WTC11 (cell line): ENCODE measurements at regions not wholly inside any gene's neighbourhood (a gene's known extent, or its start where the extent isn't known, plus 50 kb on each side); places are given as distances from the start of the nearest gene placed in this dataset.

Source experiments
- ATAC-seq: fragments of 200-7000 bp; cut with Tn5 transposase; 2 replicates; pipeline ENCODE4 v1.10.0; 2021; ENCODE audit warnings: mild to moderate bottlenecking, moderate library complexity
- CTCF ChIA-PET: fragments of 300-600 bp; sonication (Branson Sonifier 250); formaldehyde crosslinking; loops from one replicate; lab custom pipeline; 2021; ENCODE audit warnings: antibody characterized with exemption; lab: Charles Lee
- POLR2A ChIA-PET: fragments of 350-600 bp; sonication (Branson Sonifier 250); formaldehyde crosslinking; loops from one replicate; lab custom pipeline; 2021; ENCODE audit warnings: antibody characterized with exemption; lab: Charles Lee
- DNase-seq: peaks from one replicate; pipeline ENCODE4 v3.0.0; 2021; ENCODE audit warnings: low spot score
- H3K27ac Mint-ChIP-seq: 2 replicates; pipeline ENCODE4 v1.8.0; 2021; ENCODE audit warnings: mixed read lengths
- H3K27me3 Mint-ChIP-seq: 2 replicates; pipeline ENCODE4 v1.8.0; 2021; ENCODE audit warnings: low read depth, mild to moderate bottlenecking, moderate library complexity, mixed read lengths
- H3K36me3 Mint-ChIP-seq: 2 replicates; pipeline ENCODE4 v1.8.0; 2021; ENCODE audit warnings: mixed read lengths
- H3K4me1 Mint-ChIP-seq: 2 replicates; pipeline ENCODE4 v1.8.0; 2022; ENCODE audit warnings: mixed read lengths
- H3K4me3 Mint-ChIP-seq: 2 replicates; pipeline ENCODE4 v1.8.0; 2021; ENCODE audit warnings: mild to moderate bottlenecking, moderate library complexity, mixed read lengths
- H3K9me3 Mint-ChIP-seq: 2 replicates; pipeline ENCODE4 v1.8.0; 2021; ENCODE audit warnings: mixed read lengths
- CREB1 ChIP-seq: sonication (generic); formaldehyde crosslinking; IDR thresholded peaks from 2 replicates; pipeline ENCODE4 v1.8.0; 2023; ENCODE audit warnings: mild to moderate bottlenecking, missing genetic modification reagents
- CTCF ChIP-seq: fragments of 200-600 bp; IDR thresholded peaks from 2 replicates; pipeline ENCODE4 v1.8.0; 2022; ENCODE audit warnings: antibody characterized with exemption
- E2F5 ChIP-seq: sonication (generic); formaldehyde crosslinking; IDR thresholded peaks from 2 replicates; pipeline ENCODE4 v1.8.1; 2022; ENCODE audit warnings: mild to moderate bottlenecking, moderate library complexity, missing genetic modification reagents
- ESRRA ChIP-seq: sonication (generic); formaldehyde crosslinking; IDR thresholded peaks from 2 replicates; pipeline ENCODE4 v1.8.1; 2022; ENCODE audit warnings: mild to moderate bottlenecking, missing genetic modification reagents, borderline replicate concordance
- ETV6 ChIP-seq: sonication (generic); formaldehyde crosslinking; IDR thresholded peaks from 2 replicates; pipeline ENCODE4 v1.8.1; 2022; ENCODE audit warnings: mild to moderate bottlenecking, missing genetic modification reagents
- FOXJ3 ChIP-seq: sonication (generic); formaldehyde crosslinking; IDR thresholded peaks from 2 replicates; pipeline ENCODE4 v1.9.0; 2021; ENCODE audit warnings: missing genetic modification reagents, mild to moderate bottlenecking, borderline replicate concordance
- GTF2I ChIP-seq: fragments of 250-450 bp; sonication (Bioruptor Pico); conservative IDR thresholded peaks from 2 replicates; pipeline ENCODE4 v1.4.0; 2021; ENCODE audit warnings: mild to moderate bottlenecking
- JUN ChIP-seq: sonication (generic); formaldehyde crosslinking; IDR thresholded peaks from 2 replicates; pipeline ENCODE4 v1.8.0; 2023; ENCODE audit warnings: mild to moderate bottlenecking, missing genetic modification reagents
- MXD4 ChIP-seq: fragments of 250-450 bp; sonication (Bioruptor Pico); IDR thresholded peaks from 2 replicates; pipeline ENCODE4 v1.8.0; 2021; ENCODE audit warnings: mild to moderate bottlenecking, moderate library complexity, borderline replicate concordance
- NR3C1 ChIP-seq: sonication (generic); formaldehyde crosslinking; conservative IDR thresholded peaks from 2 replicates; pipeline ENCODE4 v1.8.1; 2023; ENCODE audit warnings: low read depth, mild to moderate bottlenecking, missing genetic modification reagents
- SP1 ChIP-seq: sonication (generic); formaldehyde crosslinking; conservative IDR thresholded peaks from 2 replicates; pipeline ENCODE4 v1.8.1; 2022; ENCODE audit warnings: missing genetic modification reagents
- STAT6 ChIP-seq: sonication (generic); formaldehyde crosslinking; conservative IDR thresholded peaks from 2 replicates; pipeline ENCODE4 v1.8.1; 2023; ENCODE audit warnings: mild to moderate bottlenecking, low read depth, missing genetic modification reagents, moderate library complexity
- ZBTB21 ChIP-seq: sonication (generic); formaldehyde crosslinking; IDR thresholded peaks from 2 replicates; pipeline ENCODE4 v1.8.1; 2023; ENCODE audit warnings: mild to moderate bottlenecking, missing genetic modification reagents, borderline replicate concordance
- ZNF232 ChIP-seq: sonication (generic); formaldehyde crosslinking; IDR thresholded peaks from 2 replicates; pipeline ENCODE4 v1.8.0; 2022; ENCODE audit warnings: mild to moderate bottlenecking, missing genetic modification reagents
- ZNF263 ChIP-seq: sonication (generic); formaldehyde crosslinking; IDR thresholded peaks from 2 replicates; pipeline ENCODE4 v1.8.1; 2022; ENCODE audit warnings: low read depth, mild to moderate bottlenecking, moderate library complexity, missing genetic modification reagents
- ZNF317 ChIP-seq: sonication (generic); formaldehyde crosslinking; IDR thresholded peaks from 2 replicates; pipeline ENCODE4 v1.8.1; 2023; ENCODE audit warnings: low read depth, mild to moderate bottlenecking, moderate library complexity, missing genetic modification reagents, borderline replicate concordance
- ZNF532 ChIP-seq: fragments of 250-450 bp; sonication (Bioruptor Pico); IDR thresholded peaks from 2 replicates; pipeline ENCODE4 v1.9.0; 2021; ENCODE audit warnings: mild to moderate bottlenecking, borderline replicate concordance
- ZNF671 ChIP-seq: fragments of 250-450 bp; sonication (Bioruptor Pico); IDR thresholded peaks from 2 replicates; pipeline ENCODE4 v1.8.0; 2021; ENCODE audit warnings: mild to moderate bottlenecking
- TF ChIP-seq, protein P1 (sequence below): fragments of 250-450 bp; sonication (Bioruptor Pico); IDR thresholded peaks from 2 replicates; pipeline ENCODE4 v1.9.0; 2021; ENCODE audit warnings: moderate library complexity, mild to moderate bottlenecking, inconsistent platforms, borderline replicate concordance
- TF ChIP-seq, protein P2 (sequence below): fragments of 250-450 bp; sonication (Bioruptor Pico); IDR thresholded peaks from 2 replicates; pipeline ENCODE4 v1.9.0; 2021; ENCODE audit warnings: mild to moderate bottlenecking
- TF ChIP-seq, protein P3 (sequence below): sonication (generic); formaldehyde crosslinking; IDR thresholded peaks from 2 replicates; pipeline ENCODE4 v1.8.0; 2022; ENCODE audit warnings: missing genetic modification reagents
- TF ChIP-seq, protein P4 (sequence below): sonication (generic); formaldehyde crosslinking; IDR thresholded peaks from 2 replicates; pipeline ENCODE4 v1.8.0; 2023; ENCODE audit warnings: missing genetic modification reagents

GRCh38 chr2:120477198-120477597 lies 131.3 kb downstream of the INHBB start (continued):
- TF ChIP-seq ZNF263 (CRISPR knock-in tag) (no peak), E2F5 (CRISPR knock-in tag) (no peak), FOXJ3 (no peak), CREB1 (CRISPR knock-in tag) (no peak), ESRRA (CRISPR knock-in tag) (no peak), ZNF317 (CRISPR knock-in tag) (no peak), MXD4 (CRISPR knock-in tag) (no peak), ZNF232 (no peak), GTF2I (CRISPR knock-in tag) (no peak), NR3C1 (CRISPR knock-in tag) (no peak), ZNF532 (CRISPR knock-in tag) (no peak), ZNF671 (CRISPR knock-in tag) (no peak)
- TF ChIP-seq, protein P1, sequence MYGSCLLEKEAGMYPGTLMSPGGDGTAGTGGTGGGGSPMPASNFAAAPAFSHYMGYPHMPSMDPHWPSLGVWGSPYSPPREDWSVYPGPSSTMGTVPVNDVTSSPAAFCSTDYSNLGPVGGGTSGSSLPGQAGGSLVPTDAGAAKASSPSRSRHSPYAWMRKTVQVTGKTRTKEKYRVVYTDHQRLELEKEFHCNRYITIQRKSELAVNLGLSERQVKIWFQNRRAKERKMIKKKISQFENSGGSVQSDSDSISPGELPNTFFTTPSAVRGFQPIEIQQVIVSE (CRISPR knock-in tag), result no peak
- TF ChIP-seq, protein P2, sequence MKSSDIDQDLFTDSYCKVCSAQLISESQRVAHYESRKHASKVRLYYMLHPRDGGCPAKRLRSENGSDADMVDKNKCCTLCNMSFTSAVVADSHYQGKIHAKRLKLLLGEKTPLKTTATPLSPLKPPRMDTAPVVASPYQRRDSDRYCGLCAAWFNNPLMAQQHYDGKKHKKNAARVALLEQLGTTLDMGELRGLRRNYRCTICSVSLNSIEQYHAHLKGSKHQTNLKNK (CRISPR knock-in tag), result no peak
- TF ChIP-seq, protein P3, sequence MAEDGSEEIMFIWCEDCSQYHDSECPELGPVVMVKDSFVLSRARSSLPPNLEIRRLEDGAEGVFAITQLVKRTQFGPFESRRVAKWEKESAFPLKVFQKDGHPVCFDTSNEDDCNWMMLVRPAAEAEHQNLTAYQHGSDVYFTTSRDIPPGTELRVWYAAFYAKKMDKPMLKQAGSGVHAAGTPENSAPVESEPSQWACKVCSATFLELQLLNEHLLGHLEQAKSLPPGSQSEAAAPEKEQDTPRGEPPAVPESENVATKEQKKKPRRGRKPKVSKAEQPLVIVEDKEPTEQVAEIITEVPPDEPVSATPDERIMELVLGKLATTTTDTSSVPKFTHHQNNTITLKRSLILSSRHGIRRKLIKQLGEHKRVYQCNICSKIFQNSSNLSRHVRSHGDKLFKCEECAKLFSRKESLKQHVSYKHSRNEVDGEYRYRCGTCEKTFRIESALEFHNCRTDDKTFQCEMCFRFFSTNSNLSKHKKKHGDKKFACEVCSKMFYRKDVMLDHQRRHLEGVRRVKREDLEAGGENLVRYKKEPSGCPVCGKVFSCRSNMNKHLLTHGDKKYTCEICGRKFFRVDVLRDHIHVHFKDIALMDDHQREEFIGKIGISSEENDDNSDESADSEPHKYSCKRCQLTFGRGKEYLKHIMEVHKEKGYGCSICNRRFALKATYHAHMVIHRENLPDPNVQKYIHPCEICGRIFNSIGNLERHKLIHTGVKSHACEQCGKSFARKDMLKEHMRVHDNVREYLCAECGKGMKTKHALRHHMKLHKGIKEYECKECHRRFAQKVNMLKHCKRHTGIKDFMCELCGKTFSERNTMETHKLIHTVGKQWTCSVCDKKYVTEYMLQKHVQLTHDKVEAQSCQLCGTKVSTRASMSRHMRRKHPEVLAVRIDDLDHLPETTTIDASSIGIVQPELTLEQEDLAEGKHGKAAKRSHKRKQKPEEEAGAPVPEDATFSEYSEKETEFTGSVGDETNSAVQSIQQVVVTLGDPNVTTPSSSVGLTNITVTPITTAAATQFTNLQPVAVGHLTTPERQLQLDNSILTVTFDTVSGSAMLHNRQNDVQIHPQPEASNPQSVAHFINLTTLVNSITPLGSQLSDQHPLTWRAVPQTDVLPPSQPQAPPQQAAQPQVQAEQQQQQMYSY, result no peak

GRCh38 chr2:120477831-120478481 lies 132.0 kb downstream of the INHBB start:
- no peaks in the 10 kb centered on the region for H3K36me3 Mint-ChIP-seq
- DNase-seq, result no peak
- H3K4me3 Mint-ChIP-seq, result no peak overlapping the region
- H3K27me3 Mint-ChIP-seq, result peaks cover 82% of the 10 kb centered on the region
- ChIA-PET POLR2A (no interaction called here), CTCF (interaction anchor here (1.7 kb wide), 1 partner anchor 43 kb away, joined by 5 read pairs; no protein-coding TSS in a partner anchor)
- no peaks in the 10 kb centered on the region for H3K9me3 Mint-ChIP-seq
- ATAC-seq, result no peak
- no peaks in the 10 kb centered on the region for H3K4me1 Mint-ChIP-seq
- no peak overlapping the region for H3K27ac Mint-ChIP-seq
- TF ChIP-seq ZBTB21 (CRISPR knock-in tag) (no peak), STAT6 (CRISPR knock-in tag) (no peak), CTCF (no peak), ETV6 (CRISPR knock-in tag) (no peak), SP1 (CRISPR knock-in tag) (no peak), JUN (no peak)
- TF ChIP-seq, protein P4, sequence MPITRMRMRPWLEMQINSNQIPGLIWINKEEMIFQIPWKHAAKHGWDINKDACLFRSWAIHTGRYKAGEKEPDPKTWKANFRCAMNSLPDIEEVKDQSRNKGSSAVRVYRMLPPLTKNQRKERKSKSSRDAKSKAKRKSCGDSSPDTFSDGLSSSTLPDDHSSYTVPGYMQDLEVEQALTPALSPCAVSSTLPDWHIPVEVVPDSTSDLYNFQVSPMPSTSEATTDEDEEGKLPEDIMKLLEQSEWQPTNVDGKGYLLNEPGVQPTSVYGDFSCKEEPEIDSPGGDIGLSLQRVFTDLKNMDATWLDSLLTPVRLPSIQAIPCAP (CRISPR knock-in tag), result no peak
